IMR-90 (cell line): ENCODE measurements at regions not wholly inside any gene's neighbourhood (a gene's known extent, or its start where the extent isn't known, plus 50 kb on each side); places are given as distances from the start of the nearest gene placed in this dataset.

Source experiments
- CTCF ChIP-seq: conservative IDR thresholded peaks from 2 replicates; pipeline ENCODE4 v1.5.1; 2012; ENCODE audit warnings: mild to moderate bottlenecking, low read depth, low read length, improper control_type of control experiment
- FOS ChIP-seq: fragments of 150-350 bp; IDR thresholded peaks from 2 replicates; pipeline ENCODE4 v1.6.1; 2016; ENCODE audit warnings: low read depth, low read length
- MAFK ChIP-seq: IDR thresholded peaks from 2 replicates; pipeline ENCODE4 v1.6.1; 2012; ENCODE audit warnings: low read depth, low read length, improper control_type of control experiment
- NFE2L2 ChIP-seq: fragments of 150-350 bp; IDR thresholded peaks from 2 replicates; pipeline ENCODE4 v1.6.1; 2016; ENCODE audit warnings: low read depth, mild to moderate bottlenecking, low read length
- POLR2A ChIP-seq: IDR thresholded peaks from 2 replicates; pipeline ENCODE4 v1.6.1; 2012; ENCODE audit warnings: mild to moderate bottlenecking, low read depth, low read length
- RCOR1 ChIP-seq: IDR thresholded peaks from 2 replicates; pipeline ENCODE4 v1.6.1; 2012; ENCODE audit warnings: mild to moderate bottlenecking, low read length, improper control_type of control experiment; ENCODE audit not compliant: insufficient replicate concordance

- TF ChIP-seq CTCF (no peak), MAFK (no peak), POLR2A (no peak), RCOR1 (no peak), NFE2L2 (no peak), FOS (no peak)
Measured at GRCh38 chr16:63613701-63614100, 1508.2 kb downstream of the CDH11 start.
